Panc1 (cell line): ENCODE measurements at regions not wholly inside any gene's neighbourhood (a gene's known extent, or its start where the extent isn't known, plus 50 kb on each side); places are given as distances from the start of the nearest gene placed in this dataset.

Experiments
- ATAC-seq: fragments of 200-7000 bp; cut with Tn5 transposase; 2 replicates; pipeline ENCODE4 v1.9.1; 2020; ENCODE audit warnings: mild to moderate bottlenecking, moderate library complexity
- BruUV-seq: library from RNA; stranded (reverse); fragments of 400-500 nt; replicated peaks from 2 replicates; lab custom pipeline; 2021; lab: Mats Ljungman, UMichigan
- CTCF ChIA-PET: fragments of 300-600 bp; sonication (Branson Sonifier 250); formaldehyde crosslinking; loops from one replicate; lab custom pipeline; 2022; ENCODE audit warnings: antibody characterized with exemption; lab: Charles Lee
- POLR2A ChIA-PET: fragments of 300-600 bp; sonication (Branson Sonifier 250); formaldehyde crosslinking; loops from one replicate; lab custom pipeline; 2022; ENCODE audit warnings: antibody characterized with exemption; lab: Charles Lee
- DNase-seq: peaks from one replicate; pipeline ENCODE4 v3.0.0-alpha.2; 2010; ENCODE audit warnings: low read depth, low spot score
- H3K27ac ChIP-seq: 2 replicates; pipeline ENCODE4 v1.5.1; 2011; ENCODE audit warnings: mild to moderate bottlenecking, low read length, inconsistent platforms
- H3K27me3 ChIP-seq: fragments of 200-500 bp; sonication (Bioruptor generic); 2 replicates; pipeline ENCODE4 v1.6.0; 2014; ENCODE audit warnings: low read length, inconsistent platforms; ENCODE audit not compliant: control insufficient read depth, insufficient read depth
- H3K36me3 ChIP-seq: fragments of 200-500 bp; sonication (Bioruptor generic); 2 replicates; pipeline ENCODE4 v1.5.1; 2014; ENCODE audit warnings: inconsistent platforms, mild to moderate bottlenecking, low read length, moderate library complexity; ENCODE audit not compliant: control insufficient read depth, insufficient read depth
- H3K4me1 ChIP-seq: 2 replicates; pipeline ENCODE4 v1.5.1; 2011; ENCODE audit warnings: inconsistent platforms, mild to moderate bottlenecking, low read length, moderate library complexity; ENCODE audit not compliant: control insufficient read depth, insufficient read depth
- H3K4me3 ChIP-seq, 2 experiments: 2 replicates each; pipeline ENCODE4 v1.5.1; 2011 to 2012; ENCODE audit warnings: low read depth in 2 of 2, low read length in 2 of 2, mild to moderate bottlenecking in 2 of 2, inconsistent platforms in 1 of 2, moderate library complexity in 1 of 2
- H3K9me3 ChIP-seq: fragments of 200-500 bp; sonication (Bioruptor generic); 2 replicates; pipeline ENCODE4 v1.5.1; 2014; ENCODE audit warnings: low read depth, mild to moderate bottlenecking, inconsistent platforms, low read length, moderate library complexity; ENCODE audit not compliant: control insufficient read depth, insufficient read depth
- CTCF ChIP-seq: fragments of 450-650 bp; IDR thresholded peaks from 2 replicates; pipeline ENCODE4 v1.5.1; 2017; ENCODE audit warnings: mild to moderate bottlenecking
- POLR2AphosphoS5 ChIP-seq: IDR thresholded peaks from 2 replicates; pipeline ENCODE4 v1.6.1; 2012; ENCODE audit warnings: mild to moderate bottlenecking, low read depth, low read length, moderate library complexity
- SIN3A ChIP-seq: IDR thresholded peaks from 2 replicates; pipeline ENCODE4 v1.6.1; 2012; ENCODE audit warnings: low read depth, mild to moderate bottlenecking, low read length, moderate library complexity, borderline replicate concordance; ENCODE audit not compliant: insufficient read depth
- TCF7L2 ChIP-seq: IDR thresholded peaks from 2 replicates; pipeline ENCODE4 v1.6.1; 2011; ENCODE audit warnings: mild to moderate bottlenecking, low read depth, low read length, inconsistent platforms
- in situ Hi-C: cut with HindIII; loops from 2 replicates; pipeline ENCODE4 v1.10.0; 2016; ENCODE audit warnings: low sequenced_read_pairs, low pct_unique_long_range_greater_than_20kb
- intact Hi-C: fragments of 100-400 bp; cut with micrococcal nuclease; formaldehyde crosslinking; loops from one replicate; pipeline ENCODE4 v1.10.0; 2022; ENCODE audit not compliant: unreplicated experiment
- TF ChIP-seq, protein P1 (sequence below), 2 experiments: IDR thresholded peaks; 2 replicates each; pipeline ENCODE4 v1.6.1; 2011 to 2012; ENCODE audit warnings: low read depth in 2 of 2, control low read depth in 1 of 2, low read length in 1 of 2, mild to moderate bottlenecking in 1 of 2, moderate library complexity in 1 of 2; ENCODE audit not compliant: insufficient read depth in 1 of 2

DNA sequence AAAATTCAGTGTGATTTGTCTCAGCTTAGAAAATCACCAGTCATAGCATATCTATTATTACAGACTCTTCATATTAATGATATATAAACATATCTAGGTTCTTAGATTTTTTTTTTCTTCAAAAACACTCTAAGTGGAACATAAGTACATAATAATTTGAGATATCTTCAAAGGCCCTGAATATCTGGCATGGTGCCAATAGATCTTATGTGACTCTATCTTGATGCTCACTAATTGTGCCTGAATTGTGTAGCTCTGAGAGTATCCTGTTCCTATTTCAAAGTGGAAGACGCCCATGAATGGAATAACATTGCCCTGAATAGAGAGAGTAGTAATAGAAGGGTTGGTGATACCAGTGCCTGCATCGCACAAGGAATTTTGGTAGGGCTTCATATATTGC, 1312.7 kb upstream of the USP15 start:
- H3K9me3 ChIP-seq: no peaks in the 10 kb centered on the region
- H3K27ac ChIP-seq: no peak overlapping the region
- no peaks in the 10 kb centered on the region for H3K27me3 ChIP-seq
- no peaks in the 10 kb centered on the region for H3K36me3 ChIP-seq
- intact Hi-C loops (no loop called here), in situ Hi-C loops (no loop called here)
- TF ChIP-seq SIN3A (no peak), POLR2AphosphoS5 (no peak), CTCF (no peak), TCF7L2 (no peak)
- TF ChIP-seq, protein P1, sequence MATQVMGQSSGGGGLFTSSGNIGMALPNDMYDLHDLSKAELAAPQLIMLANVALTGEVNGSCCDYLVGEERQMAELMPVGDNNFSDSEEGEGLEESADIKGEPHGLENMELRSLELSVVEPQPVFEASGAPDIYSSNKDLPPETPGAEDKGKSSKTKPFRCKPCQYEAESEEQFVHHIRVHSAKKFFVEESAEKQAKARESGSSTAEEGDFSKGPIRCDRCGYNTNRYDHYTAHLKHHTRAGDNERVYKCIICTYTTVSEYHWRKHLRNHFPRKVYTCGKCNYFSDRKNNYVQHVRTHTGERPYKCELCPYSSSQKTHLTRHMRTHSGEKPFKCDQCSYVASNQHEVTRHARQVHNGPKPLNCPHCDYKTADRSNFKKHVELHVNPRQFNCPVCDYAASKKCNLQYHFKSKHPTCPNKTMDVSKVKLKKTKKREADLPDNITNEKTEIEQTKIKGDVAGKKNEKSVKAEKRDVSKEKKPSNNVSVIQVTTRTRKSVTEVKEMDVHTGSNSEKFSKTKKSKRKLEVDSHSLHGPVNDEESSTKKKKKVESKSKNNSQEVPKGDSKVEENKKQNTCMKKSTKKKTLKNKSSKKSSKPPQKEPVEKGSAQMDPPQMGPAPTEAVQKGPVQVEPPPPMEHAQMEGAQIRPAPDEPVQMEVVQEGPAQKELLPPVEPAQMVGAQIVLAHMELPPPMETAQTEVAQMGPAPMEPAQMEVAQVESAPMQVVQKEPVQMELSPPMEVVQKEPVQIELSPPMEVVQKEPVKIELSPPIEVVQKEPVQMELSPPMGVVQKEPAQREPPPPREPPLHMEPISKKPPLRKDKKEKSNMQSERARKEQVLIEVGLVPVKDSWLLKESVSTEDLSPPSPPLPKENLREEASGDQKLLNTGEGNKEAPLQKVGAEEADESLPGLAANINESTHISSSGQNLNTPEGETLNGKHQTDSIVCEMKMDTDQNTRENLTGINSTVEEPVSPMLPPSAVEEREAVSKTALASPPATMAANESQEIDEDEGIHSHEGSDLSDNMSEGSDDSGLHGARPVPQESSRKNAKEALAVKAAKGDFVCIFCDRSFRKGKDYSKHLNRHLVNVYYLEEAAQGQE (IDR thresholded peaks at IDR 0.05; ENCODE audit: insufficient read depth in 1 of 2, low read depth in 2 of 2, low read length in 1 of 2): no peak
- H3K4me3 ChIP-seq: no peak overlapping the region
- ChIA-PET POLR2A (no interaction called here), CTCF (no interaction called here)
- H3K4me1 ChIP-seq: no peaks in the 10 kb centered on the region
- ATAC-seq (no peak), DNase-seq (no peak)
- BruUV-seq: no TSS peak

GRCh38 chr12:60967128-60967527, 1293.1 kb upstream of the USP15 start:
- in situ Hi-C loops (no loop called here), intact Hi-C loops (no loop called here)
- Histone ChIP-seq H3K27ac (no peak overlapping the region), H3K4me3 (no peak overlapping the region), H3K27me3 (no peaks in the 10 kb centered on the region), H3K9me3 (no peaks in the 10 kb centered on the region), H3K36me3 (no peaks in the 10 kb centered on the region), H3K4me1 (no peaks in the 10 kb centered on the region)
- ATAC-seq (no peak), DNase-seq (no peak)
- no peak for TF ChIP-seq CTCF
- no peak for TF ChIP-seq SIN3A
- no peak for TF ChIP-seq POLR2AphosphoS5
- TF ChIP-seq, protein P1 (IDR thresholded peaks at IDR 0.05; ENCODE audit: insufficient read depth in 1 of 2, low read depth in 2 of 2, low read length in 1 of 2): no peak
- TF ChIP-seq TCF7L2: no peak
- POLR2A ChIA-PET: interaction anchor here (0.8 kb wide), 1 partner anchor 80 kb away, joined by 4 read pairs; no protein-coding TSS in a partner anchor
- BruUV-seq: no TSS peak
- CTCF ChIA-PET: no interaction called here
